NT2/D1 (cell line): ENCODE measurements at regions not wholly inside any gene's neighbourhood (a gene's known extent, or its start where the extent isn't known, plus 50 kb on each side); places are given as distances from the start of the nearest gene placed in this dataset.

ENCODE experiments used
- SUZ12 ChIP-seq: IDR thresholded peaks from 2 replicates; pipeline ENCODE4 v1.6.1; 2011; ENCODE audit not compliant: insufficient read length, insufficient read depth; ENCODE audit errors: extremely low read depth
- YY1 ChIP-seq: IDR thresholded peaks from 2 replicates; pipeline ENCODE4 v1.6.1; 2011; ENCODE audit not compliant: insufficient read length, insufficient read depth

DNA sequence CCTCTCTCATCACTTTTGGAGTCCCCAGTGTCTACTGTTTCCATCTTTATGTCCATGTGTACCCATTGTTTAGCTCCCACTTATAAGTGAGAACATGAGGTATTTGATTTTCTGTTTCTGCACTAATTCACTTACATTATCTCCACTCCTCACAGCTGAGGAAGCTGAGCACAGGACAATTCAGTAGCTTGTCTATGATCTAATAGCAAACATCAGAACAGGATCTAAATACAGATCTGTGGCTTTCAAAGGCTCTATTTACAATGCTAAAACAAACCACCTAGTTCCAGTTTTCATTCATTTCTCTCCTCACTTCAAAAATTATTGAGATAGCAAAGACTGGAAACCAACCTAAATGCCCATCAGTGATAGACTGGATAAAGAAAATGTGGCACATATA is 52.0 kb upstream of the DDX18 start:
- TF ChIP-seq SUZ12: no peak
- no peak for TF ChIP-seq YY1
